ENCODE measurements at regions not wholly inside any gene's neighbourhood (a gene's known extent, or its start where the extent isn't known, plus 50 kb on each side); places are given as distances from the start of the nearest gene placed in this dataset.
"Not testable (repeated sequence)": the region's sequence is repeated elsewhere in the genome, so short reads cannot be mapped to it uniquely, and the experiment has no call there.

- H3K27me3 ChIP-seq (ENCODE audit: control insufficient read depth, insufficient read depth, low read length); H3K9me3 ChIP-seq (ENCODE audit: control insufficient read depth, insufficient read depth, low read length); H3K4me1 ChIP-seq (ENCODE audit: control insufficient read depth, insufficient read depth, low read length); H3K9ac ChIP-seq (ENCODE audit: low read depth, low read length); H3K4me3 ChIP-seq (ENCODE audit: low read depth, low read length); H3K27ac ChIP-seq (ENCODE audit: low read depth, low read length); H3K36me3 ChIP-seq (ENCODE audit: control insufficient read depth, insufficient read depth, low read length): not testable (repeated sequence)
Observed at GRCh38 chrX:144197057-144197456, 313.2 kb downstream of the UBE2NL start.

- not testable (repeated sequence) for H3K27ac ChIP-seq (ENCODE audit: low read depth, low read length)
Observed at GRCh38 chrX:144202726-144203125, 318.9 kb downstream of the UBE2NL start.

GRCh38 chrX:144208360-144209024 is 324.6 kb downstream of the UBE2NL start:
- H3K36me3 ChIP-seq (ENCODE audit: control insufficient read depth, insufficient read depth, low read length); H3K27me3 ChIP-seq (ENCODE audit: control insufficient read depth, insufficient read depth, low read length); H3K4me1 ChIP-seq (ENCODE audit: control insufficient read depth, insufficient read depth, low read length); H3K9me3 ChIP-seq (ENCODE audit: control insufficient read depth, insufficient read depth, low read length); H3K4me3 ChIP-seq (ENCODE audit: low read depth, low read length); H3K27ac ChIP-seq (ENCODE audit: low read depth, low read length); H3K9ac ChIP-seq (ENCODE audit: low read depth, low read length): not testable (repeated sequence)

More at GRCh38 chrX:144202726-144203125, 318.9 kb downstream of the UBE2NL start:
- H3K9ac ChIP-seq (ENCODE audit: low read depth, low read length); H3K4me1 ChIP-seq (ENCODE audit: control insufficient read depth, insufficient read depth, low read length); H3K4me3 ChIP-seq (ENCODE audit: low read depth, low read length); H3K27me3 ChIP-seq (ENCODE audit: control insufficient read depth, insufficient read depth, low read length); H3K36me3 ChIP-seq (ENCODE audit: control insufficient read depth, insufficient read depth, low read length); H3K9me3 ChIP-seq (ENCODE audit: control insufficient read depth, insufficient read depth, low read length): not testable (repeated sequence)

- H3K9me3 ChIP-seq (ENCODE audit: control insufficient read depth, insufficient read depth, low read length), result peaks cover 26% of the 10 kb centered on the region
- no peak overlapping the region for H3K4me3 ChIP-seq (ENCODE audit: low read depth, low read length)
- H3K9ac ChIP-seq (ENCODE audit: low read depth, low read length), result no peak overlapping the region
- no peaks in the 10 kb centered on the region for H3K36me3 ChIP-seq (ENCODE audit: control insufficient read depth, insufficient read depth, low read length)
- no peak overlapping the region for H3K27ac ChIP-seq (ENCODE audit: low read depth, low read length)
- H3K4me1 ChIP-seq (ENCODE audit: control insufficient read depth, insufficient read depth, low read length), result 0 out of 2 replicates have a peak, but pooled peaks cover 3% of the 10 kb centered on the region
- H3K27me3 ChIP-seq (ENCODE audit: control insufficient read depth, insufficient read depth, low read length), result no peaks in the 10 kb centered on the region
Observed at GRCh38 chrX:144214651-144215050, 330.8 kb downstream of the UBE2NL start.

GRCh38 chrX:144219035-144219434 is 335.2 kb downstream of the UBE2NL start:
- Histone ChIP-seq H3K27me3 (ENCODE audit: control insufficient read depth, insufficient read depth, low read length) (no peaks in the 10 kb centered on the region), H3K9ac (ENCODE audit: low read depth, low read length) (no peak overlapping the region), H3K4me3 (ENCODE audit: low read depth, low read length) (no peak overlapping the region), H3K4me1 (ENCODE audit: control insufficient read depth, insufficient read depth, low read length) (0 out of 2 replicates have a peak, but pooled peaks cover 3% of the 10 kb centered on the region), H3K9me3 (ENCODE audit: control insufficient read depth, insufficient read depth, low read length) (peaks cover 24% of the 10 kb centered on the region), H3K27ac (ENCODE audit: low read depth, low read length) (no peak overlapping the region), H3K36me3 (ENCODE audit: control insufficient read depth, insufficient read depth, low read length) (no peaks in the 10 kb centered on the region)

DNA sequence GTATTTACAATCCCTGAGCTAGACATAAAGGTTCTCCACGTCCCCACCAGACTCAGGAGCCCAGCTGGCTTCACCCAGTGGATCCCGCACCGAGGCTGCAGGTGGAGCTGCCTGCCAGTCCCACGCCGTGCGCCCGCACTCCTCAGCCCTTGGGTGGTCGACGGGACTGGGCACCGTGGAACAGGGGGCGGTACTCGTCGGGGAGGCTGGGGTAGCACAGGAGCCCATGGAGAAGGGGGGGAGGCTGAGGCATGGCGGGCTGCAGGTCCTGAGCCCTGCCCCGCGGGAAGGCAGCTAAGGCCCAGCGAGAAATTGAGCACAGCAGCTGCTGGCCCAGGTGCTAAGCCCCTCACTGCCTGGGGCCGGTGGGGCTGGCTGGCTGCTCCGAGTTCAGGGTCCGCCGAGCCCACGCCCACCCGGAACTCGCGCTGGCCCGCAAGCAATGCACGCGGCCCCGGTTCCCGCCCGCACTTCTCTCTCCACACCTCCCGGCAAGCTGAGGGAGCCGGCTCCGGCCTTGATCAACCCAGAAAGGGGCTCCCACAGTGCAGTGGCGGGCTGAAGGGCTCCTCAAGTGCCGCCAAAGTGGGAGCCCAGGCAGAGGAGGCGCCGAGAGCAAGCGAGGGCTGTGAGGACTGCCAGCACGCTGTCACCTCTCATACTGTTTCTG is 347.4 kb downstream of the UBE2NL start:
- not testable (repeated sequence) for H3K27me3 ChIP-seq (ENCODE audit: control insufficient read depth, insufficient read depth, low read length); H3K36me3 ChIP-seq (ENCODE audit: control insufficient read depth, insufficient read depth, low read length); H3K9ac ChIP-seq (ENCODE audit: low read depth, low read length); H3K4me1 ChIP-seq (ENCODE audit: control insufficient read depth, insufficient read depth, low read length); H3K27ac ChIP-seq (ENCODE audit: low read depth, low read length); H3K4me3 ChIP-seq (ENCODE audit: low read depth, low read length)
- peaks cover 40% of the 10 kb centered on the region for H3K9me3 ChIP-seq (ENCODE audit: control insufficient read depth, insufficient read depth, low read length)

DNA sequence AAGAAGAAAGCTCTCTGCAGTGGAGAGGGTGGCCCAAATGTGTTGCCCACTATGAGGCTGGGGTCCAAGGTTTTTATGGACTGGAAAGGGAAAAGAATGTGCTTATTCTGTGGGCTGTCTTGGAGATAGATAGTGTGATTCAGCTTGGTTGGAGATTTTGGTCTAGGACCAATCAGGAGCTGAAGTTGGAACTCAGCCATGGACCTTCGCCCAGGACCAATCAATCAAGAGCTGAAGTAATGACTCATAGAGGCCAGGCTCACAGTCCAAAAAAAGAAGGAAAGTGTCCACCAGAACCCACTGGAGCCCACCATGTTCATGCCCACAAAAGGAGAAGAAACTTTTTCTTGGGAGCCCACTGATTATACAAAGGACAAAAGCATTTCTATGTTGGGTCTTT is 369.5 kb downstream of the UBE2NL start:
- H3K27me3 ChIP-seq (ENCODE audit: control insufficient read depth, insufficient read depth, low read length), result no peaks in the 10 kb centered on the region
- H3K9ac ChIP-seq (ENCODE audit: low read depth, low read length), result no peak overlapping the region
- H3K36me3 ChIP-seq (ENCODE audit: control insufficient read depth, insufficient read depth, low read length), result no peaks in the 10 kb centered on the region
- H3K9me3 ChIP-seq (ENCODE audit: control insufficient read depth, insufficient read depth, low read length), result peaks cover 54% of the 10 kb centered on the region
- H3K4me1 ChIP-seq (ENCODE audit: control insufficient read depth, insufficient read depth, low read length), result no peaks in the 10 kb centered on the region
- H3K27ac ChIP-seq (ENCODE audit: low read depth, low read length), result no peak overlapping the region
- no peak overlapping the region for H3K4me3 ChIP-seq (ENCODE audit: low read depth, low read length)

GRCh38 chrX:144259054-144259453 is 375.2 kb downstream of the UBE2NL start:
- Histone ChIP-seq H3K4me3 (ENCODE audit: low read depth, low read length) (no peak overlapping the region), H3K36me3 (ENCODE audit: control insufficient read depth, insufficient read depth, low read length) (no peaks in the 10 kb centered on the region), H3K9ac (ENCODE audit: low read depth, low read length) (no peak overlapping the region), H3K4me1 (ENCODE audit: control insufficient read depth, insufficient read depth, low read length) (no peaks in the 10 kb centered on the region), H3K27ac (ENCODE audit: low read depth, low read length) (no peak overlapping the region), H3K27me3 (ENCODE audit: control insufficient read depth, insufficient read depth, low read length) (no peaks in the 10 kb centered on the region), H3K9me3 (ENCODE audit: control insufficient read depth, insufficient read depth, low read length) (peaks cover 43% of the 10 kb centered on the region; the same call in 1 of the 2 replicates)

GRCh38 chrX:144265641-144266040 is 381.8 kb downstream of the UBE2NL start:
- Histone ChIP-seq H3K4me3 (ENCODE audit: low read depth, low read length) (no peak overlapping the region), H3K9ac (ENCODE audit: low read depth, low read length) (no peak overlapping the region), H3K27me3 (ENCODE audit: control insufficient read depth, insufficient read depth, low read length) (no peaks in the 10 kb centered on the region), H3K9me3 (ENCODE audit: control insufficient read depth, insufficient read depth, low read length) (peaks cover 32% of the 10 kb centered on the region), H3K4me1 (ENCODE audit: control insufficient read depth, insufficient read depth, low read length) (no peaks in the 10 kb centered on the region), H3K27ac (ENCODE audit: low read depth, low read length) (no peak overlapping the region), H3K36me3 (ENCODE audit: control insufficient read depth, insufficient read depth, low read length) (no peaks in the 10 kb centered on the region)

DNA sequence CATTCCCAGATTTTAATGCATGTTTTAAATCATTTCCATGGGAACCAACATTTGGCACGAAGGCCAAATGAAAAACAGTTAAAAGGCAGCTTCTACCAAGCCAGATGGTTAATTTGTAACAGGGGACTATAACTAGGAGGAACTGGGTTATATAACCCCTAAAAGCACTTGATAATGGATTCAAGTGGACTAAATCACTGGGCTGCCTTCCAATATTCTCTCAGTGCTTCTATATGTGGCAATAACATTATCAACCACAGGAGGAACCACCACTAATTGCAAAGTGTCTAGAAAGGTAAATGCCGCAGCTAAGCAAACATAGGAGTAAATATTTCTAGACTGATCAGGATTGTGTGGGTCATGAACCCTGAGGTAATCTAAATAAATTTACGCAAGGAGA is 391.5 kb downstream of the UBE2NL start:
- H3K9me3 ChIP-seq (ENCODE audit: control insufficient read depth, insufficient read depth, low read length), result peaks cover 49% of the 10 kb centered on the region
- H3K9ac ChIP-seq (ENCODE audit: low read depth, low read length), result no peak overlapping the region
- no peak overlapping the region for H3K4me3 ChIP-seq (ENCODE audit: low read depth, low read length)
- H3K27me3 ChIP-seq (ENCODE audit: control insufficient read depth, insufficient read depth, low read length), result no peaks in the 10 kb centered on the region
- H3K4me1 ChIP-seq (ENCODE audit: control insufficient read depth, insufficient read depth, low read length), result no peaks in the 10 kb centered on the region
- H3K27ac ChIP-seq (ENCODE audit: low read depth, low read length), result no peak overlapping the region
- no peaks in the 10 kb centered on the region for H3K36me3 ChIP-seq (ENCODE audit: control insufficient read depth, insufficient read depth, low read length)

DNA sequence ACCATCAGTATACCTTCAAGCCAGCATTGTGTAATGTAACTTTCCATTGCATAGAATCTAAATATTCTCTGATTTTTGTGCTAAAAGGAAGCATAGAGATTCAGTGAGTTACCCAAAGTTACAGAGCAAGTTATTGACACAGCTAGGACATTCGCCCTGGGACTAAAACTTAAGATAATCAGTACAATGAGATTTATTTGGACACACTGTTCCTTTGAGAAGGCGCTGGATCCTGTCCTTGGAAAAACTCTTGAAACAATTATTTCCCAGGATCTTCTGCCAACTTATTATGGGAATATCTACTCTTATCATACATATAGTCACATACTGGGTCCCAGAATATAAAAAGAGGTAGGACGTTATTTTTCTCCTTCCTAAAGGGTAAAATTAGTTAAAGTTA is 392.0 kb downstream of the UBE2NL start:
- peaks cover 45% of the 10 kb centered on the region for H3K9me3 ChIP-seq (ENCODE audit: control insufficient read depth, insufficient read depth, low read length)
- H3K36me3 ChIP-seq (ENCODE audit: control insufficient read depth, insufficient read depth, low read length), result no peaks in the 10 kb centered on the region
- no peak overlapping the region for H3K27ac ChIP-seq (ENCODE audit: low read depth, low read length)
- no peak overlapping the region for H3K9ac ChIP-seq (ENCODE audit: low read depth, low read length)
- H3K27me3 ChIP-seq (ENCODE audit: control insufficient read depth, insufficient read depth, low read length), result no peaks in the 10 kb centered on the region
- no peak overlapping the region for H3K4me3 ChIP-seq (ENCODE audit: low read depth, low read length)
- no peaks in the 10 kb centered on the region for H3K4me1 ChIP-seq (ENCODE audit: control insufficient read depth, insufficient read depth, low read length)

Measured in HUES48 (cell line).